ENCODE measurements at regions not wholly inside any gene's neighbourhood (a gene's known extent, or its start where the extent isn't known, plus 50 kb on each side); places are given as distances from the start of the nearest gene placed in this dataset.

- TF ChIP-seq, protein P1, sequence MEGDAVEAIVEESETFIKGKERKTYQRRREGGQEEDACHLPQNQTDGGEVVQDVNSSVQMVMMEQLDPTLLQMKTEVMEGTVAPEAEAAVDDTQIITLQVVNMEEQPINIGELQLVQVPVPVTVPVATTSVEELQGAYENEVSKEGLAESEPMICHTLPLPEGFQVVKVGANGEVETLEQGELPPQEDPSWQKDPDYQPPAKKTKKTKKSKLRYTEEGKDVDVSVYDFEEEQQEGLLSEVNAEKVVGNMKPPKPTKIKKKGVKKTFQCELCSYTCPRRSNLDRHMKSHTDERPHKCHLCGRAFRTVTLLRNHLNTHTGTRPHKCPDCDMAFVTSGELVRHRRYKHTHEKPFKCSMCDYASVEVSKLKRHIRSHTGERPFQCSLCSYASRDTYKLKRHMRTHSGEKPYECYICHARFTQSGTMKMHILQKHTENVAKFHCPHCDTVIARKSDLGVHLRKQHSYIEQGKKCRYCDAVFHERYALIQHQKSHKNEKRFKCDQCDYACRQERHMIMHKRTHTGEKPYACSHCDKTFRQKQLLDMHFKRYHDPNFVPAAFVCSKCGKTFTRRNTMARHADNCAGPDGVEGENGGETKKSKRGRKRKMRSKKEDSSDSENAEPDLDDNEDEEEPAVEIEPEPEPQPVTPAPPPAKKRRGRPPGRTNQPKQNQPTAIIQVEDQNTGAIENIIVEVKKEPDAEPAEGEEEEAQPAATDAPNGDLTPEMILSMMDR (IDR thresholded peaks at IDR 0.05), result no peak
- no peak for TF ChIP-seq POLR2A (IDR thresholded peaks at IDR 0.05)
Measured at GRCh38 chr3:159829056-159829455, 159.6 kb upstream of the IL12A start.
